SK-N-SH (cell line): ENCODE measurements at regions not wholly inside any gene's neighbourhood (a gene's known extent, or its start where the extent isn't known, plus 50 kb on each side); places are given as distances from the start of the nearest gene placed in this dataset.

Source experiments
- CTCF ChIP-seq: fragments of 200-600 bp; sonication (generic); IDR thresholded peaks from 2 replicates; pipeline ENCODE4 v1.6.1; 2017; ENCODE audit warnings: antibody characterized with exemption, mild to moderate bottlenecking, moderate library complexity
- EZH2phosphoT487 ChIP-seq: fragments of 200-600 bp; sonication (generic); IDR thresholded peaks from 2 replicates; pipeline ENCODE4 v1.6.1; 2017; ENCODE audit warnings: low read depth, mixed run types, mild to moderate bottlenecking, antibody characterized with exemption, moderate library complexity, borderline replicate concordance
- FOSL2 ChIP-seq: IDR thresholded peaks from 2 replicates; pipeline ENCODE4 v1.4.0; 2012; ENCODE audit warnings: low read depth, mild to moderate bottlenecking, moderate library complexity, borderline replicate concordance
- NFIC ChIP-seq: IDR thresholded peaks from 2 replicates; pipeline ENCODE4 v1.4.0; 2012; ENCODE audit warnings: borderline replicate concordance
- RFX5 ChIP-seq: IDR thresholded peaks from 2 replicates; pipeline ENCODE4 v1.6.1; 2012; ENCODE audit warnings: mild to moderate bottlenecking, improper control_type of control experiment, low read length
- SMC3 ChIP-seq: IDR thresholded peaks from 2 replicates; pipeline ENCODE4 v1.6.1; 2012; ENCODE audit warnings: low read depth, low read length, improper control_type of control experiment

GRCh38 chr11:11076879-11077278, 219.0 kb upstream of the ZBED5 start:
- TF ChIP-seq NFIC (no peak), EZH2phosphoT487 (no peak), CTCF (no peak), FOSL2 (no peak), SMC3 (no peak), RFX5 (no peak)
